ENCODE measurements at regions not wholly inside any gene's neighbourhood (a gene's known extent, or its start where the extent isn't known, plus 50 kb on each side); places are given as distances from the start of the nearest gene placed in this dataset.
"Not testable (repeated sequence)": the region's sequence is repeated elsewhere in the genome, so short reads cannot be mapped to it uniquely, and the experiment has no call there.

- no peak overlapping the region; the same call in none of the 2 replicates for H3K4me3 ChIP-seq (ENCODE audit: low read length)
- DNase-seq (ENCODE audit: low read depth, low spot score): peak; percentile 93
Measured at GRCh38 chr10:18735711-18736110, 76.5 kb downstream of the ARL5B start.

DNA sequence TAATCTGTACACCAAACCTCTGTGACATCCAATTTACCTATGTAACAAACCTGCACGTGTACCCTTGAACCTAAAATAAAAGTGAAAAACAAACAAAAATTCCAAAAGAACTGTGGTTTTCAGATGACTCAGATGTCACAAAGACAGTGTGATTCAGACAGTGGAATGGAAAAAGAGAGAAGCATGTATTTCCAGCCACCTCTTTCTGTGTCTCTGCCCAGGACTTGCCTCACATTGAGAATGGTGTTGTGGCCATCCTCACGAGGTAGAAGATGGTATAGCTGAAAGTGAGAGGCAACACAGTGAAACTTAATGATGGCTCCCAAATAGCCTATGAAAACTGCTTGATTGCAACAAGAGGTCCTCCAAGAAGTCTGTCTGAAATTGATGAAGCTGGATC is 78.0 kb downstream of the ARL5B start:
- no peak for DNase-seq (ENCODE audit: low read depth, low spot score)

DNA sequence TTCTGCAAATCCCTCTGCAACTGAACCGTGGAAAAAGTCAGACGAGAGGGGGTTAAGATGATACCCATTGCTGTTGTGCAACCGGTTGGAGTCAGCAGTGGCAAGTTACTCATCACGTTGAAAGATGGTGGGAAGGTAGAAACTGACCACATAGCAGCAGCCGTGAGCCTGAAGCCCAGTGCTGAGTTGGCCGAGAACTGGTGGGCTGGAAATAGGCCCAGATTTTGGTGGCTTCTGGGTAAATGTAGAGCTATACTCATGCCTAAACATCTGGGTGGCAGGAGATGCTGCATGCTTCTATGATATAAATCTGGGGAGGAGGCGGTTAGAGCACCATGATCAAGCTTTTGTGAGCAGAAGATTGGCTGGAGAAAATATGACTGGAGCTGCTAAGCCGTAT is 78.6 kb downstream of the ARL5B start:
- DNase-seq (ENCODE audit: low read depth, low spot score): no peak
- no peak overlapping the region for H3K4me3 ChIP-seq (ENCODE audit: low read length)

More for the DNA sequence above, 78.0 kb downstream of the ARL5B start:
- H3K4me3 ChIP-seq (ENCODE audit: low read length): no peak overlapping the region

DNA sequence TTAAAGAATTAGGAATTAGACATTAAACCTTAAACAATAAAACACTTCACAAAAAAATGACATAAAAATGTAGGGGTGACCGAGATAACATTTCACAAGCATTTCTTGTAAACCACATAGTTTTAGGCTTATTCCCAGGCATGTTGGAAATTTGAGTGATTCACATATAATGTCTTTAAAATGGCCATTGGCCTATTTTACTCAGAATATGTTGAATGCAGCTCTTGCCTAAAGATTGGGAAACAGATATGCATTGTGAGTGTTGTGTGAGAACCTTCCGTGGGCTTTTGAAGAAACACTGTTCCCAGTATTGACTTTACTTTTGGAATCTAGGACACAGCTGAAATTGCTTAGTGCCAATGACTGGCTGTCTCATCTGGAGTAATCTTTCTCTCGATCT is 79.6 kb downstream of the ARL5B start:
- no peak for DNase-seq (ENCODE audit: low read depth, low spot score)
- no peak overlapping the region for H3K4me3 ChIP-seq (ENCODE audit: low read length)

- no peak for DNase-seq (ENCODE audit: low read depth, low spot score)
- no peak overlapping the region for H3K4me3 ChIP-seq (ENCODE audit: low read length)
Measured at GRCh38 chr10:18743926-18744325, 84.7 kb downstream of the ARL5B start.

- H3K4me3 ChIP-seq (ENCODE audit: low read length): no peak overlapping the region
Measured at GRCh38 chr10:18753312-18753895, 94.2 kb downstream of the ARL5B start.

GRCh38 chr10:18759575-18759974 is 100.3 kb downstream of the ARL5B start:
- H3K4me3 ChIP-seq (ENCODE audit: low read length): no peak overlapping the region
- DNase-seq (ENCODE audit: low read depth, low spot score): no peak

More at GRCh38 chr10:18753312-18753895, 94.2 kb downstream of the ARL5B start:
- no peak for DNase-seq (ENCODE audit: low read depth, low spot score)

DNA sequence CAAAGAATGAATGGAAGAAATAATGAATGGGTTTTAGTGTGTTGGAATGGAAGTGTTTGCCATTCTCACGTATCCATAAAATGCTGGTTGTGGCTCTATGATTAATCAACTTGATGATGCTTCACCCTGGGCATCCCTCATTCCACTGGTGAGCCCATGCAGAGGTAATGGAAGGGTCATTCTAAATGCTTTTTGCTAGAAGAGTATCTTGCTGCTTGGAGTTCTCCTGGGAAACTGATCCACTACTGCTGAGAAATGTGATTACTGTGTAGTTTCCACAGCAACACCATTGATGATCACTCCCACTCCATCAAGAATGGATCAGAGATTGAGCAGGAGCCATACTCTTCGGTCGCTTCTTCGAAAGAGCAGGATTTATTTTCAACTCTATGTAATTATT is 101.6 kb downstream of the ARL5B start:
- H3K4me3 ChIP-seq (ENCODE audit: low read length): no peak overlapping the region
- no peak for DNase-seq (ENCODE audit: low read depth, low spot score)

DNA sequence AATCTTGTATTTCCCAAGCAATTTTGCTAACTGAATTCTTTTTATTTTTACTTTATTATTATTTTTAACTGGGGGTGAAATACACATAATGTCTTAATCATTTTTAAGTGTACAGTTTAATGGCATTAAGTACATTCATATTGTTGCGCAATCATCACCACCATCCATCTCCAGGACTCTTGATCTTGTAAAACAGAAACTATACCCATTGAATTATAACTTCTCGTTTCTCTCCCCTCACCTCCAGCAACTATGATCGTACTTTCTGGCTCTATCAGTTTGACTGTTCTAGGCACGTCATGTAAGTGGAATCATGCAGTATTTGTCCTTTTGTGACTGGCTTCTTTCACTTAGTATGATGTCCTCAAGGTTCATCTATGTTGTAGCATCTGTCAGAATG is 108.8 kb downstream of the ARL5B start:
- no peak for DNase-seq (ENCODE audit: low read depth, low spot score)
- H3K4me3 ChIP-seq (ENCODE audit: low read length): no peak overlapping the region

DNA sequence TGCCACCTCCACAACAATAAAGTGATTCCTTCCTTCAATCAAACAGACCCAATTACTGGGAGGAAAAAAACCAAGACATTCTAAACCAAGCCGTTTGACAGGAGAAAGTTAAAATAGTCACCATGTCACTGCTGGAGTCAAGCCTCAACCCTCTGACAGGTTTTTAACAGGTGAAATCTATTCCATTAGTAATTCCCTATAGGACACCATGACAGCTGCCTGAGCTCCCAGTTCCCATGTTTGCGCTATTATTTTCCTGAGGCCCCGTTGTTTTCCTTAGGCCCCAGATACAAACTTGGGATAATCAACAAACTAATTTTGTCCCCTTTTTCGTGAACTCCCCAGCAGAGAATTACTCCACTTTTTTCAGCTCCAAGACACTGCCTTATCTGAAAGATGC is 113.9 kb downstream of the ARL5B start:
- no peak overlapping the region for H3K4me3 ChIP-seq (ENCODE audit: low read length)
- no peak for DNase-seq (ENCODE audit: low read depth, low spot score)

GRCh38 chr10:18777258-18777657 is 118.0 kb downstream of the ARL5B start:
- no peak for DNase-seq (ENCODE audit: low read depth, low spot score)
- no peak overlapping the region for H3K4me3 ChIP-seq (ENCODE audit: low read length)

- no peak for DNase-seq (ENCODE audit: low read depth, low spot score)
- H3K4me3 ChIP-seq (ENCODE audit: low read length): no peak overlapping the region
Measured at GRCh38 chr10:18786478-18786877, 127.2 kb downstream of the ARL5B start.

- peak; percentile 20 for DNase-seq (ENCODE audit: low read depth, low spot score)
- H3K4me3 ChIP-seq (ENCODE audit: low read length): no peak overlapping the region
Measured at GRCh38 chr10:18793951-18794350, 134.7 kb downstream of the ARL5B start.

GRCh38 chr10:18795549-18795948 is 136.3 kb downstream of the ARL5B start:
- H3K4me3 ChIP-seq (ENCODE audit: low read length): no peak overlapping the region
- DNase-seq (ENCODE audit: low read depth, low spot score): no peak

DNA sequence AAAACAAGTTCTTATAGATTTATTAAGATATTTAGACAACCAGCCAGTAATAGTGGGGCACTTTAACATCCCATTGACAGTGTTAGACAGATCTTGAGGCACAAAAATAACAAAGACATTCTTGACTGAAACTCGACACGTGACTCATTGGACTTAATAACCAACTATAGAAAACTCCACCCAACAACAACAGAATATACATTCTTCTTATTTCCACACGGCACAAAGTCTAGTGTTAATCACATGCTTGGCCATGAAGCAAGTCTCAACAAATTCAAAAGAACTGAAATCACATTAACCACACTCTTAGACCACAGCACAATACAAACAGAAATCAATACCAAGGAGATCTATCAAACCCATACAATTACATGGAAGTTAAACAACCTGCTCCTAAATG is 138.1 kb downstream of the ARL5B start:
- no peak for DNase-seq (ENCODE audit: low read depth, low spot score)
- H3K4me3 ChIP-seq (ENCODE audit: low read length): no peak overlapping the region

GRCh38 chr10:18822156-18822555 is 162.9 kb downstream of the ARL5B start:
- no peak overlapping the region for H3K4me3 ChIP-seq (ENCODE audit: low read length)
- DNase-seq (ENCODE audit: low read depth, low spot score): peak; percentile 54

DNA sequence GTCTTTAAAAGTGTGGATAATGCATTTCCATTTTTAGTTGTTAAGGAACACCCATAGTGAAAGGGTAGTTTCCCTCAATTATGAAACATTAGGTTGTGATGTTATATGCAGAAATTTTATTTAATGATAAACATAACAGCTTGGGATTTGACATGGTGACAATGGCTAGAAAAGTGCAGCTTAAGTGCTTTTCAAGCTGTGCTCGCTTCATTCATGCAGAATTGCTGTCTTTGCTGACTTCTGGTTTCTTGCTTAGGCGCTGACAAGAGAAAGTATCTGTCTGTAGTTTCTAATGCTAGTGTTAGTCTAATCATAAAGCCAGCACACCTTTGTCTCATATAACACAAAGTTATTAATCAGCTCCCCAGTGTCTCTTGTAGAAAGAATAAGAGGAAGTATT is 170.0 kb downstream of the ARL5B start:
- H3K4me3 ChIP-seq (ENCODE audit: low read length): no peak overlapping the region
- DNase-seq (ENCODE audit: low read depth, low spot score): no peak

DNA sequence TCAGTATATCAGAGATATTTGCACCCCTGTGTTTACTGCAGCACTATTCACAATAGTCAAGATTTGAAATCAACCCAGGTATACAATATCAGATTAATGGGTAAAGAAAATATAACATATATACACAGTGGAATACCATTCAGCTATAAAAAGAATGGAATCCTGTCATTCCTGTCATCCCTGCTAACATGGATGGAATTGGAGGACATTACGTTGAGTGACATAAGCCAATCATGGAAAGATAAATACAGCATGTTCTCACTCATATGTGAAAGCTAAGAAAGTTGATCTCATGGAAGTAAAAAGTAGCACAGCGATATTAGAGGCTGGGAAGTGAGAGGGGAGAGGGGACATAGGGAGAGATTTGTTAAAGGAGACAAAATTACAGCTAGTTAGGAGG is 171.0 kb downstream of the ARL5B start:
- H3K4me3 ChIP-seq (ENCODE audit: low read length): no peak overlapping the region
- DNase-seq (ENCODE audit: low read depth, low spot score): no peak

DNA sequence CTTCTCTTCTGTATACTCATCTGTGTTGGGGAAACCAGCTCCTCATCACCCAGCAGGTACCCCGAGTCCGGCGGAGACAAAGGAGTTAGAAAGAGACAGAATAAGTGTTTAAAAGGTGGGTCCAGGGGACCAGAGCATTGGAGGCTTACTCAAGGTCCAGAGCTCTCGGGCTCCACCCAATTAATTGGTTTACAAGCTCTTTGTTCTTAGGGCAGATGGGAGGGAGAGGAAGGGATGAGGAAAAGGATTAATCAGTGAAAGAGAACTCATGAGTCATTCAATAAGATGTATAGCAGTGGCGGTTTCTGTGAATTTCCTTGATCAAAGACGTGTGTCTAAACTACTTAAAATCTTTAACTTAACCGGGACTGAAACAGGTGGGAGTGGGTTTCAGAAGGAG is 192.0 kb upstream of the MALRD1 start:
- not testable (repeated sequence) for DNase-seq (ENCODE audit: low read depth, low spot score); H3K4me3 ChIP-seq (ENCODE audit: low read length)

DNA sequence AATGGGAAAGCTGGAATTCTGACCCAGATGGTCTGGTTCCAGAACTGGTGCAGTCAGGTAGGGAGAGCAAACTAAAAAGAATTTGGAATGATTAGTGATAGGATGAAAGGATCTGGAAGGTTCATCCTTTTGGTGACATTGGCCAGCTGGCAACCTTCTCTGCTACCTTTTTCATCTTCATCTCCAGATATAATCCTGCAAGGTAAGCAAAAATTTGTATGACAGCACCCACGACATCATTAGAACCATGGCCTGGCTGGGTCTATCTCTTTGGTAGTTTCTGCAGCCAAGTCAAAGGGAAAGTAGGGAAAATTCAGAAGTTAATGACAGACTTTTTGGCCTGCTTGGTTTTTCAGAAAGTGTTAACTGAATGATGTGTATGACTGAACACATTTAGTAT is 188.9 kb upstream of the MALRD1 start:
- no peak for DNase-seq (ENCODE audit: low read depth, low spot score)
- no peak overlapping the region for H3K4me3 ChIP-seq (ENCODE audit: low read length)

DNA sequence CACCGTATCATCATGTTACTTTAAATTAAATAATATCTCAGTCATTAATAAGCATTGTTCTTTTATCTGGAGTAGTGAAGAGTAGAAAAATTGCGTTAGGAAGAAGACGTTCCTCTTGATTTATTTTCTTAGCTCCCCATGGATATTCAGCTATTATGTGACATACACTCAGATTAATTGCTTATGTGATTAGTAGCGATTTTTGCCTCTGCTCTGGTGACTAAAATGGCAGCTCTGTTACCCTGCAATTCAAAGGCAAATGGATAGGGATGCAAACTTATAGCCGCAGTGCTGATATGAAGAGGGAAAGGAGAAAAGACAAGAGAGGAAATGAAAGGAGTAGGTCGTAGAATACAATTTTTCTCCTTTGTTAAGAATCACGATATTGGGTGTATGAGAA is 188.4 kb upstream of the MALRD1 start:
- no peak overlapping the region for H3K4me3 ChIP-seq (ENCODE audit: low read length)
- no peak for DNase-seq (ENCODE audit: low read depth, low spot score)
